GM23248 (cell line): ENCODE measurements at regions not wholly inside any gene's neighbourhood (a gene's known extent, or its start where the extent isn't known, plus 50 kb on each side); places are given as distances from the start of the nearest gene placed in this dataset.

ENCODE experiments used
- EZH2 ChIP-seq: fragments of 200-600 bp; sonication (generic); IDR thresholded peaks from 2 replicates; pipeline ENCODE4 v1.6.1; 2018; ENCODE audit warnings: antibody characterized with exemption, mild to moderate bottlenecking; ENCODE audit not compliant: insufficient read depth, poor library complexity, severe bottlenecking
- EZH2phosphoT487 ChIP-seq: fragments of 200-600 bp; sonication (generic); IDR thresholded peaks from 2 replicates; pipeline ENCODE4 v1.6.1; 2018; ENCODE audit warnings: antibody characterized with exemption, moderate library complexity, mild to moderate bottlenecking, low read depth; ENCODE audit not compliant: insufficient read depth

- TF ChIP-seq EZH2phosphoT487 (no peak), EZH2 (no peak)
Observed at GRCh38 chr14:37848985-37849621, 253.7 kb downstream of the TTC6 start.
